GM19467 (cell line): ENCODE measurements at regions not wholly inside any gene's neighbourhood (a gene's known extent, or its start where the extent isn't known, plus 50 kb on each side); places are given as distances from the start of the nearest gene placed in this dataset.

Experiments
- ATAC-seq: cut with Tn5 transposase; IDR thresholded peaks from one replicate; pipeline ENCODE4 v1.9.1; 2021; ENCODE audit warnings: mild to moderate bottlenecking, moderate library complexity; ENCODE audit not compliant: unreplicated experiment

GRCh38 chr12:4857472-4858291, 52.0 kb upstream of the KCNA1 start:
- no peak for ATAC-seq

- ATAC-seq: no peak
Observed at GRCh38 chr12:4858386-4858785, 51.3 kb upstream of the KCNA1 start.

GRCh38 chr12:4859478-4860210, 50.1 kb upstream of the KCNA1 start:
- ATAC-seq: no peak
